GM12865 (cell line): ENCODE measurements at regions not wholly inside any gene's neighbourhood (a gene's known extent, or its start where the extent isn't known, plus 50 kb on each side); places are given as distances from the start of the nearest gene placed in this dataset.
A peak's percentile ranks its signal among the peaks of the same experiment; 100 is the strongest.

Experiments used
- DNase-seq: peaks from one replicate; pipeline ENCODE4 v3.0.0; 2010; ENCODE audit warnings: low read depth
- H3K4me3 ChIP-seq: 2 replicates; pipeline ENCODE4 v1.5.1; 2011; ENCODE audit warnings: mild to moderate bottlenecking, low read depth, low read length, control low read depth
- CTCF ChIP-seq: IDR thresholded peaks from 2 replicates; pipeline ENCODE4 v1.5.1; 2011; ENCODE audit warnings: low read length, control low read depth, low read depth, inconsistent platforms; ENCODE audit not compliant: insufficient read depth; ENCODE audit errors: missing control alignments

- no peak for DNase-seq
- no peak overlapping the region for H3K4me3 ChIP-seq
- TF ChIP-seq CTCF = no peak
Observed at GRCh38 chr9:29656641-29657406, 2083.5 kb upstream of the C9orf72 start.

- no peak for TF ChIP-seq CTCF
- no peak overlapping the region for H3K4me3 ChIP-seq
- DNase-seq = no peak
Observed at GRCh38 chr9:29657821-29658220, 2084.5 kb upstream of the C9orf72 start.

- TF ChIP-seq CTCF = no peak
- peak; percentile 2 for DNase-seq
- no peak overlapping the region for H3K4me3 ChIP-seq
Observed at GRCh38 chr9:29659014-29659413, 2085.7 kb upstream of the C9orf72 start.

- H3K4me3 ChIP-seq = no peak overlapping the region
- TF ChIP-seq CTCF = no peak
- no peak for DNase-seq
Observed at GRCh38 chr9:29659736-29660135, 2086.5 kb upstream of the C9orf72 start.

GRCh38 chr9:29668732-29669131, 2095.5 kb upstream of the C9orf72 start:
- DNase-seq = no peak
- no peak overlapping the region for H3K4me3 ChIP-seq
- TF ChIP-seq CTCF = no peak

- DNase-seq = no peak
- TF ChIP-seq CTCF = no peak
- no peak overlapping the region for H3K4me3 ChIP-seq
Observed at GRCh38 chr9:29669613-29670012, 2096.3 kb upstream of the C9orf72 start.

- no peak for TF ChIP-seq CTCF
- DNase-seq = no peak
- H3K4me3 ChIP-seq = no peak overlapping the region
Observed at GRCh38 chr9:29685531-29685930, 2112.2 kb upstream of the C9orf72 start.
